H9 (cell line): ENCODE measurements at regions not wholly inside any gene's neighbourhood (a gene's known extent, or its start where the extent isn't known, plus 50 kb on each side); places are given as distances from the start of the nearest gene placed in this dataset.

Experiments used
- DNase-seq: peaks from one replicate; pipeline ENCODE4 v3.0.0-alpha.2; 2017
- H2AFZ ChIP-seq: one replicate; pipeline ENCODE4 v1.6.1; 2013; ENCODE audit warnings: mild to moderate bottlenecking, low read length, control low read depth, moderate library complexity
- H2AK5ac ChIP-seq: 2 replicates; pipeline ENCODE4 v1.6.1; 2013; ENCODE audit warnings: low read length, control low read depth, mixed read lengths; ENCODE audit not compliant: insufficient read length
- H2BK120ac ChIP-seq: one replicate; pipeline ENCODE4 v1.6.1; 2013; ENCODE audit warnings: low read depth, mild to moderate bottlenecking, low read length, control low read depth, inconsistent platforms; ENCODE audit not compliant: poor library complexity, severe bottlenecking
- H2BK12ac ChIP-seq: 2 replicates; pipeline ENCODE4 v1.6.1; 2013; ENCODE audit warnings: low read length, control low read depth, mixed read lengths, low read depth; ENCODE audit not compliant: insufficient read length
- H2BK15ac ChIP-seq: 2 replicates; pipeline ENCODE4 v1.6.1; 2013; ENCODE audit warnings: low read depth, low read length, control low read depth
- H2BK20ac ChIP-seq: one replicate; pipeline ENCODE4 v1.6.1; 2013; ENCODE audit warnings: low read depth, mild to moderate bottlenecking, low read length, control low read depth, inconsistent platforms; ENCODE audit not compliant: poor library complexity, severe bottlenecking
- H2BK5ac ChIP-seq: 2 replicates; pipeline ENCODE4 v1.6.1; 2013; ENCODE audit warnings: low read length, control low read depth, mixed read lengths; ENCODE audit not compliant: insufficient read length
- H3K14ac ChIP-seq: 2 replicates; pipeline ENCODE4 v1.6.1; 2013; ENCODE audit warnings: low read length, control low read depth; ENCODE audit not compliant: insufficient read depth
- H3K18ac ChIP-seq: 2 replicates; pipeline ENCODE4 v1.6.1; 2013; ENCODE audit warnings: low read depth, mild to moderate bottlenecking, mixed read lengths, low read length, control low read depth; ENCODE audit not compliant: insufficient read length
- H3K23ac ChIP-seq: 2 replicates; pipeline ENCODE4 v1.6.1; 2013; ENCODE audit warnings: low read length, control low read depth, mixed read lengths, low read depth; ENCODE audit not compliant: insufficient read length
- H3K23me2 ChIP-seq: 2 replicates; pipeline ENCODE4 v1.6.1; 2013; ENCODE audit warnings: low read depth, mild to moderate bottlenecking, mixed read lengths, low read length, control low read depth; ENCODE audit not compliant: insufficient read length, poor library complexity, severe bottlenecking
- H3K27ac ChIP-seq: 2 replicates; pipeline ENCODE4 v1.5.1; 2013; ENCODE audit warnings: low read length, control low read depth, mixed read lengths, low read depth; ENCODE audit not compliant: insufficient read length
- H3K27me3 ChIP-seq: 2 replicates; pipeline ENCODE4 v1.6.1; 2013; ENCODE audit warnings: low read length, control low read depth, inconsistent platforms; ENCODE audit not compliant: insufficient read depth
- H3K4ac ChIP-seq: 2 replicates; pipeline ENCODE4 v1.6.1; 2013; ENCODE audit warnings: low read depth, mild to moderate bottlenecking, control low read depth, inconsistent platforms, low read length, moderate library complexity
- H3K4me1 ChIP-seq: 2 replicates; pipeline ENCODE4 v1.6.1; 2013; ENCODE audit warnings: low read length, control low read depth, inconsistent platforms; ENCODE audit not compliant: insufficient read depth
- H3K4me2 ChIP-seq: 2 replicates; pipeline ENCODE4 v1.6.1; 2013; ENCODE audit warnings: low read length, control low read depth, mixed read lengths; ENCODE audit not compliant: insufficient read length, insufficient read depth
- H3K56ac ChIP-seq: 2 replicates; pipeline ENCODE4 v1.6.1; 2013; ENCODE audit warnings: low read depth, mild to moderate bottlenecking, mixed read lengths, low read length, control low read depth; ENCODE audit not compliant: insufficient read length
- H3K79me1 ChIP-seq: 2 replicates; pipeline ENCODE4 v1.6.1; 2013; ENCODE audit warnings: low read depth, mild to moderate bottlenecking, moderate library complexity, low read length, control low read depth, inconsistent platforms; ENCODE audit not compliant: insufficient read depth, poor library complexity, severe bottlenecking
- H3K79me2 ChIP-seq: 2 replicates; pipeline ENCODE4 v1.6.1; 2013; ENCODE audit warnings: low read length, control low read depth, inconsistent platforms; ENCODE audit not compliant: insufficient read depth
- H3K9ac ChIP-seq: 2 replicates; pipeline ENCODE4 v1.6.1; 2013; ENCODE audit warnings: low read length, control low read depth, mixed read lengths; ENCODE audit not compliant: insufficient read length; ENCODE audit errors: extremely low read depth
- H3K9me3 ChIP-seq: one replicate; pipeline ENCODE4 v1.6.1; 2013; ENCODE audit warnings: low read depth, low read length, inconsistent platforms; ENCODE audit not compliant: control insufficient read depth
- H3T11ph ChIP-seq: one replicate; pipeline ENCODE4 v1.6.1; 2013; ENCODE audit warnings: mild to moderate bottlenecking, low read length, control low read depth, inconsistent platforms
- H4K20me1 ChIP-seq: one replicate; pipeline ENCODE4 v1.6.1; 2013; ENCODE audit not compliant: control insufficient read depth, insufficient read length, insufficient read depth
- H4K5ac ChIP-seq: 2 replicates; pipeline ENCODE4 v1.6.1; 2013; ENCODE audit warnings: low read depth, mild to moderate bottlenecking, mixed read lengths, low read length, control low read depth; ENCODE audit not compliant: insufficient read length
- H4K8ac ChIP-seq: replicated peaks from 2 replicates; pipeline ENCODE4 v1.6.1; 2013; ENCODE audit warnings: low read length, control low read depth, mixed read lengths, low read depth; ENCODE audit not compliant: insufficient read length
- H4K91ac ChIP-seq: 2 replicates; pipeline ENCODE4 v1.6.1; 2013; ENCODE audit warnings: low read depth, mild to moderate bottlenecking, moderate library complexity, mixed read lengths, low read length, control low read depth; ENCODE audit not compliant: insufficient read length
- H3K27ac Mint-ChIP-seq, 3 experiments: 2 replicates in 2 of 3; 3 replicates in 1 of 3; pipeline ENCODE4 v1.8.0; 2020 to 2021; ENCODE audit warnings: mixed read lengths in 3 of 3, mild to moderate bottlenecking in 1 of 3, moderate library complexity in 1 of 3
- H3K27me3 Mint-ChIP-seq: 2 replicates; pipeline ENCODE4 v1.8.0; 2021; ENCODE audit warnings: low read depth, mild to moderate bottlenecking, moderate library complexity, mixed read lengths
- H3K36me3 Mint-ChIP-seq, 3 experiments: 2 replicates in 2 of 3; 3 replicates in 1 of 3; pipeline ENCODE4 v1.8.0; 2020 to 2021; ENCODE audit warnings: low read depth in 3 of 3, mixed read lengths in 3 of 3; ENCODE audit not compliant: insufficient read depth in 1 of 3
- H3K4me1 Mint-ChIP-seq, 2 experiments: 2 replicates each; pipeline ENCODE4 v1.8.0; 2020; ENCODE audit warnings: mixed read lengths in 2 of 2
- H3K4me3 Mint-ChIP-seq, 2 experiments: 2 replicates in 1 of 2; 3 replicates in 1 of 2; pipeline ENCODE4 v1.8.0; 2020 to 2021; ENCODE audit warnings: mild to moderate bottlenecking in 2 of 2, mixed read lengths in 2 of 2, moderate library complexity in 1 of 2
- H3K9me3 Mint-ChIP-seq, 2 experiments: 2 replicates in 1 of 2; 3 replicates in 1 of 2; pipeline ENCODE4 v1.8.0; 2020; ENCODE audit warnings: mild to moderate bottlenecking in 2 of 2, mixed read lengths in 2 of 2, moderate library complexity in 1 of 2
- WGBS: extraction: QIAGEN DNeasy Blood & Tissue Kit; methylation state at CpG from one replicate; pipeline ENCODE4 v1.1.7; 2013; ENCODE audit warnings: missing lambda C conversion rate, low lambda C conversion rate, mixed read lengths; ENCODE audit not compliant: insufficient read length; ENCODE audit errors: extremely low coverage; 5-methylcytosine and 5-hydroxymethylcytosine counted together
- TF ChIP-seq, protein P1 (sequence below): fragments of 200-600 bp; sonication (generic); conservative IDR thresholded peaks from 3 replicates; pipeline ENCODE4 v1.8.0; 2021; ENCODE audit warnings: antibody characterized with exemption, mild to moderate bottlenecking

DNA sequence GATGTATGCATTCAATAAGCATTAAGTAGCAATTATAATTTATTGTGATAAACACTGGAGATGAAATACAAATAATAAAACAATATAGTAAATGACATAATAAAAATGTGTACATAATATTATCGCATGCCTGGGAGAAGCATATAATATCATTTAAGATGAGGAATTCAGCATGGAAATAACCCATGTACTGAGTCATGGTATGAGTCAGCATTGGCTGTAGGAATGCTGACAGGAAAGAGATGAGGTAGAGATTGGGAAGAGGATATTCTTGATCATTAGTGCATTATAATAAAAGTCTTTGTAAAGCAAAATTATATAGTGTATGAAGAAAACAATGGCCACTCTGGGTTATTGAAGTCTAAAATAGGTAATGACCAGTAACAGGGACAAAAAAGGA, 82.8 kb downstream of the MAGEB10 start:
- H4K5ac ChIP-seq, result no peak overlapping the region
- H3K4me1 ChIP-seq, result no peaks in the 10 kb centered on the region
- H3K18ac ChIP-seq, result no peak overlapping the region
- H3K4me2 ChIP-seq, result no peak overlapping the region
- no peak overlapping the region for H2BK120ac ChIP-seq
- no peak overlapping the region for H2BK12ac ChIP-seq
- H2BK5ac ChIP-seq, result no peak overlapping the region
- no peak overlapping the region for H3K14ac ChIP-seq
- no CpG with 5 or more reads among the region's 1 CpG for WGBS
- no peaks in the 10 kb centered on the region for H3K79me1 ChIP-seq
- no peak overlapping the region for H3K23ac ChIP-seq
- no peak overlapping the region for H4K8ac ChIP-seq
- H3K27ac ChIP-seq, result no peak overlapping the region
- TF ChIP-seq, protein P1, sequence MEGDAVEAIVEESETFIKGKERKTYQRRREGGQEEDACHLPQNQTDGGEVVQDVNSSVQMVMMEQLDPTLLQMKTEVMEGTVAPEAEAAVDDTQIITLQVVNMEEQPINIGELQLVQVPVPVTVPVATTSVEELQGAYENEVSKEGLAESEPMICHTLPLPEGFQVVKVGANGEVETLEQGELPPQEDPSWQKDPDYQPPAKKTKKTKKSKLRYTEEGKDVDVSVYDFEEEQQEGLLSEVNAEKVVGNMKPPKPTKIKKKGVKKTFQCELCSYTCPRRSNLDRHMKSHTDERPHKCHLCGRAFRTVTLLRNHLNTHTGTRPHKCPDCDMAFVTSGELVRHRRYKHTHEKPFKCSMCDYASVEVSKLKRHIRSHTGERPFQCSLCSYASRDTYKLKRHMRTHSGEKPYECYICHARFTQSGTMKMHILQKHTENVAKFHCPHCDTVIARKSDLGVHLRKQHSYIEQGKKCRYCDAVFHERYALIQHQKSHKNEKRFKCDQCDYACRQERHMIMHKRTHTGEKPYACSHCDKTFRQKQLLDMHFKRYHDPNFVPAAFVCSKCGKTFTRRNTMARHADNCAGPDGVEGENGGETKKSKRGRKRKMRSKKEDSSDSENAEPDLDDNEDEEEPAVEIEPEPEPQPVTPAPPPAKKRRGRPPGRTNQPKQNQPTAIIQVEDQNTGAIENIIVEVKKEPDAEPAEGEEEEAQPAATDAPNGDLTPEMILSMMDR, result no peak
- peaks cover 16% of the 10 kb centered on the region for H3K9me3 ChIP-seq
- no peak overlapping the region for H3K27ac Mint-ChIP-seq
- H3K23me2 ChIP-seq, result no peaks in the 10 kb centered on the region
- no peak overlapping the region for H2BK20ac ChIP-seq
- H2AFZ ChIP-seq, result no peak overlapping the region
- H3K27me3 Mint-ChIP-seq, result peaks cover 19% of the 10 kb centered on the region
- H3T11ph ChIP-seq, result no peak overlapping the region
- peaks cover 45 to 60% of the 10 kb centered on the region in 2 experiments for H3K9me3 Mint-ChIP-seq
- H2BK15ac ChIP-seq, result no peak overlapping the region
- H2AK5ac ChIP-seq, result no peak overlapping the region
- no peaks in the 10 kb centered on the region for H4K20me1 ChIP-seq
- no peak overlapping the region for H4K91ac ChIP-seq
- no peak for DNase-seq
- H3K4ac ChIP-seq, result no peak overlapping the region
- no peak overlapping the region for H3K4me3 Mint-ChIP-seq
- no peak overlapping the region for H3K56ac ChIP-seq
- peaks cover 0 to 8% (median 0%) of the 10 kb centered on the region in 3 experiments; a peak in 3 of 7 replicates for H3K36me3 Mint-ChIP-seq
- no peaks in the 10 kb centered on the region for H3K4me1 Mint-ChIP-seq
- no peaks in the 10 kb centered on the region for H3K27me3 ChIP-seq
- no peaks in the 10 kb centered on the region for H3K79me2 ChIP-seq
- H3K9ac ChIP-seq, result no peak overlapping the region
